Colonic mucosa (tissue), 4 donors: ENCODE measurements at regions not wholly inside any gene's neighbourhood (a gene's known extent, or its start where the extent isn't known, plus 50 kb on each side); places are given as distances from the start of the nearest gene placed in this dataset.

Experiments used
- DNase-seq: peaks from one replicate; pipeline ENCODE4 v3.0.0-alpha.2; 2020
- H3K27ac ChIP-seq: fragments of 200-600 bp; one replicate; pipeline ENCODE4 v1.8.0; 2021
- H3K27me3 ChIP-seq: fragments of 200-600 bp; one replicate; pipeline ENCODE4 v1.8.0; 2021
- H3K36me3 ChIP-seq: fragments of 200-600 bp; one replicate; pipeline ENCODE4 v1.8.0; 2021
- H3K4me1 ChIP-seq: fragments of 200-600 bp; one replicate; pipeline ENCODE4 v1.8.0; 2021; ENCODE audit warnings: mild to moderate bottlenecking
- H3K4me3 ChIP-seq: fragments of 200-600 bp; one replicate; pipeline ENCODE4 v1.8.0; 2021
- H3K9ac ChIP-seq, 2 donors: one replicate each; pipeline ENCODE4 v1.7.0; 2013; ENCODE audit warnings: control low read depth in 2 of 2, low read depth in 2 of 2, low read length in 2 of 2
- H3K9me3 ChIP-seq: fragments of 200-600 bp; one replicate; pipeline ENCODE4 v1.8.0; 2021
- CTCF ChIP-seq: fragments of 200-600 bp; IDR thresholded peaks from one replicate; pipeline ENCODE4 v1.8.0; 2022; ENCODE audit warnings: antibody characterized with exemption, mild to moderate bottlenecking
- intact Hi-C: fragments of 100-400 bp; cut with DNase I; formaldehyde crosslinking; loops from one replicate; pipeline ENCODE4 v1.14.1; 2022
- donor health status: healthy.
- donor health status: DM: no; HTN: no; CAD: no.
- donor health status: DM: no; HTN: no; CAD: no.

- Histone ChIP-seq H3K27ac (no peak overlapping the region), H3K27me3 (no peaks in the 10 kb centered on the region), H3K36me3 (no peaks in the 10 kb centered on the region), H3K9me3 (no peaks in the 10 kb centered on the region), H3K4me1 (no peaks in the 10 kb centered on the region), H3K9ac (no peak overlapping the region), H3K4me3 (no peak overlapping the region)
- no peak for TF ChIP-seq CTCF
- no peak for DNase-seq
- intact Hi-C loops = no loop called here
Observed at GRCh38 chr10:61318429-61318828, 134.8 kb downstream of the TMEM26 start.

GRCh38 chr10:61317706-61318105 is 135.5 kb downstream of the TMEM26 start:
- intact Hi-C loops = no loop called here
- no peak overlapping the region for H3K9ac ChIP-seq
- no peaks in the 10 kb centered on the region for H3K36me3 ChIP-seq
- no peaks in the 10 kb centered on the region for H3K9me3 ChIP-seq
- no peaks in the 10 kb centered on the region for H3K27me3 ChIP-seq
- DNase-seq = no peak
- H3K4me3 ChIP-seq = no peak overlapping the region
- H3K4me1 ChIP-seq = no peaks in the 10 kb centered on the region
- H3K27ac ChIP-seq = no peak overlapping the region
- TF ChIP-seq CTCF = no peak

GRCh38 chr10:61316676-61317265 is 136.4 kb downstream of the TMEM26 start:
- H3K4me1 ChIP-seq = no peaks in the 10 kb centered on the region
- no peak overlapping the region for H3K27ac ChIP-seq
- TF ChIP-seq CTCF = no peak
- H3K4me3 ChIP-seq = no peak overlapping the region
- DNase-seq = no peak
- H3K27me3 ChIP-seq = no peaks in the 10 kb centered on the region
- no peak overlapping the region for H3K9ac ChIP-seq
- H3K36me3 ChIP-seq = no peaks in the 10 kb centered on the region
- intact Hi-C loops = no loop called here
- H3K9me3 ChIP-seq = no peaks in the 10 kb centered on the region

- H3K4me3 ChIP-seq = no peak overlapping the region
- H3K27me3 ChIP-seq = no peaks in the 10 kb centered on the region
- no peak for TF ChIP-seq CTCF
- H3K27ac ChIP-seq = no peak overlapping the region
- H3K9ac ChIP-seq = no peak overlapping the region
- intact Hi-C loops = no loop called here
- no peaks in the 10 kb centered on the region for H3K36me3 ChIP-seq
- H3K4me1 ChIP-seq = no peaks in the 10 kb centered on the region
- no peaks in the 10 kb centered on the region for H3K9me3 ChIP-seq
- no peak for DNase-seq
Observed at GRCh38 chr10:61314273-61314672, 138.9 kb downstream of the TMEM26 start.

- DNase-seq = no peak
- H3K9ac ChIP-seq = no peak overlapping the region
- TF ChIP-seq CTCF = no peak
- no peaks in the 10 kb centered on the region for H3K36me3 ChIP-seq
- intact Hi-C loops = no loop called here
- no peaks in the 10 kb centered on the region for H3K4me1 ChIP-seq
- H3K27me3 ChIP-seq = no peaks in the 10 kb centered on the region
- H3K4me3 ChIP-seq = no peak overlapping the region
- no peaks in the 10 kb centered on the region for H3K9me3 ChIP-seq
- H3K27ac ChIP-seq = no peak overlapping the region
Observed at GRCh38 chr10:61313460-61313859, 139.7 kb downstream of the TMEM26 start.
